ENCODE measurements at regions not wholly inside any gene's neighbourhood (a gene's known extent, or its start where the extent isn't known, plus 50 kb on each side); places are given as distances from the start of the nearest gene placed in this dataset.

DNA sequence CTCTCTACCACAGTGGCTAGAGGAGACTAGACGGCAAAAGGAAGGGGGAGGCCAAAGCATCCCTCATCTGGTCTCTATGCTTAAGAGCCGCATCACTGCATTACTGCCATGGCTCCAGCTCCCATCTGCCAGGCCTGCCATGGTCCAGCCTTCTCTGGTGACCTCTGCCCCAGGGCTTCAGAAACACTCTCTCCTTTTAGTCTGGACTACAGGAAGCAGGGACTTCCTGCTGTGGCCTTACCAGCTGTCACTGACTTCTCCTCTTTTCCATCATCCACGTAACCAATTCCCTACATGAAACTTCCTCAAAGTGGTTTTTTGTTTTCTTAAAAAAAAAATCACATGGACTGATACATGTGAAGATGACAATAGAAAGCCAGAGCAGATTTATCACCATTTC, 323.1 kb upstream of the NFIA start:
- TF ChIP-seq, protein P1, sequence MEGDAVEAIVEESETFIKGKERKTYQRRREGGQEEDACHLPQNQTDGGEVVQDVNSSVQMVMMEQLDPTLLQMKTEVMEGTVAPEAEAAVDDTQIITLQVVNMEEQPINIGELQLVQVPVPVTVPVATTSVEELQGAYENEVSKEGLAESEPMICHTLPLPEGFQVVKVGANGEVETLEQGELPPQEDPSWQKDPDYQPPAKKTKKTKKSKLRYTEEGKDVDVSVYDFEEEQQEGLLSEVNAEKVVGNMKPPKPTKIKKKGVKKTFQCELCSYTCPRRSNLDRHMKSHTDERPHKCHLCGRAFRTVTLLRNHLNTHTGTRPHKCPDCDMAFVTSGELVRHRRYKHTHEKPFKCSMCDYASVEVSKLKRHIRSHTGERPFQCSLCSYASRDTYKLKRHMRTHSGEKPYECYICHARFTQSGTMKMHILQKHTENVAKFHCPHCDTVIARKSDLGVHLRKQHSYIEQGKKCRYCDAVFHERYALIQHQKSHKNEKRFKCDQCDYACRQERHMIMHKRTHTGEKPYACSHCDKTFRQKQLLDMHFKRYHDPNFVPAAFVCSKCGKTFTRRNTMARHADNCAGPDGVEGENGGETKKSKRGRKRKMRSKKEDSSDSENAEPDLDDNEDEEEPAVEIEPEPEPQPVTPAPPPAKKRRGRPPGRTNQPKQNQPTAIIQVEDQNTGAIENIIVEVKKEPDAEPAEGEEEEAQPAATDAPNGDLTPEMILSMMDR (conservative IDR thresholded peaks at IDR 0.05) = no peak
- no peak overlapping the region for H4K91ac ChIP-seq (ENCODE audit: insufficient read length, low read depth, low read length)
- H3K4me2 ChIP-seq (ENCODE audit: insufficient read depth, insufficient read length, low read length) = no peak overlapping the region
- H3T11ph ChIP-seq (ENCODE audit: low read length) = no peak overlapping the region
- no peak overlapping the region for H3K4ac ChIP-seq (ENCODE audit: low read depth, low read length)
- H3K14ac ChIP-seq (ENCODE audit: insufficient read depth, low read length) = no peak overlapping the region
- no peaks in the 10 kb centered on the region for H3K4me1 ChIP-seq (ENCODE audit: insufficient read depth, low read length)
- no peak overlapping the region for H2BK15ac ChIP-seq (ENCODE audit: low read depth, low read length)
- no peaks in the 10 kb centered on the region for H3K79me1 ChIP-seq (ENCODE audit: insufficient read depth, low read depth, low read length, poor library complexity, severe bottlenecking)
- H2AFZ ChIP-seq (ENCODE audit: low read length) = no peak overlapping the region
- H2AK5ac ChIP-seq (ENCODE audit: insufficient read length, low read length) = no peak overlapping the region
- Mint-ChIP-seq H3K36me3 (ENCODE audit: insufficient read depth in 1 of 3, low read depth in 3 of 3) (no peaks in the 10 kb centered on the region), H3K27me3 (ENCODE audit: low read depth) (no peaks in the 10 kb centered on the region; the same call in 1 of the 2 replicates), H3K4me3 (no peak overlapping the region), H3K4me1 (no peaks in the 10 kb centered on the region), H3K9me3 (no peaks in the 10 kb centered on the region; a peak in 1 of 5 replicates), H3K27ac (no peak overlapping the region)
- H4K5ac ChIP-seq (ENCODE audit: insufficient read length, low read depth, low read length) = no peak overlapping the region
- no peak overlapping the region for H2BK20ac ChIP-seq (ENCODE audit: low read depth, low read length, poor library complexity, severe bottlenecking)
- DNase-seq = no peak
- no peak overlapping the region for H2BK5ac ChIP-seq (ENCODE audit: insufficient read length, low read length)
- no CpG with 5 or more reads among the region's 3 CpGs for WGBS (ENCODE audit: extremely low coverage, insufficient read length, low lambda C conversion rate)
- no peaks in the 10 kb centered on the region for H3K27me3 ChIP-seq (ENCODE audit: insufficient read depth, low read length)
- no peak overlapping the region for H4K8ac ChIP-seq (replicated peaks; ENCODE audit: insufficient read length, low read depth, low read length)
- H3K18ac ChIP-seq (ENCODE audit: insufficient read length, low read depth, low read length) = no peak overlapping the region
- no peaks in the 10 kb centered on the region for H3K23me2 ChIP-seq (ENCODE audit: insufficient read length, low read depth, low read length, poor library complexity, severe bottlenecking)
- no peak overlapping the region for H3K23ac ChIP-seq (ENCODE audit: insufficient read length, low read depth, low read length)
- H3K56ac ChIP-seq (ENCODE audit: insufficient read length, low read depth, low read length) = no peak overlapping the region
- H2BK120ac ChIP-seq (ENCODE audit: low read depth, low read length, poor library complexity, severe bottlenecking) = no peak overlapping the region
- H3K9me3 ChIP-seq (ENCODE audit: control insufficient read depth, low read depth, low read length) = no peaks in the 10 kb centered on the region
- no peak overlapping the region for H2BK12ac ChIP-seq (ENCODE audit: insufficient read length, low read depth, low read length)
- H3K27ac ChIP-seq (ENCODE audit: insufficient read length, low read depth, low read length) = no peak overlapping the region
- no peaks in the 10 kb centered on the region for H3K79me2 ChIP-seq (ENCODE audit: insufficient read depth, low read length)
- H3K9ac ChIP-seq (ENCODE audit: extremely low read depth, insufficient read length, low read length) = no peak overlapping the region
- no peaks in the 10 kb centered on the region for H4K20me1 ChIP-seq (ENCODE audit: control insufficient read depth, insufficient read depth, insufficient read length)
